DMS53 treated with DMSO at 0.1 percent for 48 hours (cell line): ENCODE measurements at regions not wholly inside any gene's neighbourhood (a gene's known extent, or its start where the extent isn't known, plus 50 kb on each side); places are given as distances from the start of the nearest gene placed in this dataset.
A peak's percentile ranks its signal among the peaks of the same experiment; 100 is the strongest.
"Not testable (repeated sequence)": the region's sequence is repeated elsewhere in the genome, so short reads cannot be mapped to it uniquely, and the experiment has no call there.

Experiments
- DNase-seq: peaks from one replicate; lab custom pipeline; 2025; ENCODE audit not compliant: unreplicated experiment; lab: John Stamatoyannopoulos, UW

DNA sequence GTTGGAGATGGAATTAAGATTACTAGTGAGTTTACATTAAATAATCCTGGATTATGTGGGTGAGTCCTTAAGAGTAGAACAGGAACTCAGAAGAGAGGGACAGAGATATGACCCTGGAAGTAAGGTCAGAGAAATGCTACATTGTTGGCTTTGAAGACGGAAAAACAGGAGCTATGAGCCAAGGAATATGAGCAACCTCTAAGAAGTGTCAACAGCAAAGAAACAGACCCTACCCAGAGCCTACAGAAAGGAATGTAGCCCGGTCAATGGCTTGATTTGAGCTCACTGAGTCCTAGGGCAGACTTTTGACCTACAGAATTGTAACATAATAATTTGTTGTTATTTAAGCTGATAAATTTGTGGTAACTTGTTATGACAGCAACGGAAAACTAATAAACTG, 304.9 kb downstream of the IPMK start:
- no peak for DNase-seq

DNA sequence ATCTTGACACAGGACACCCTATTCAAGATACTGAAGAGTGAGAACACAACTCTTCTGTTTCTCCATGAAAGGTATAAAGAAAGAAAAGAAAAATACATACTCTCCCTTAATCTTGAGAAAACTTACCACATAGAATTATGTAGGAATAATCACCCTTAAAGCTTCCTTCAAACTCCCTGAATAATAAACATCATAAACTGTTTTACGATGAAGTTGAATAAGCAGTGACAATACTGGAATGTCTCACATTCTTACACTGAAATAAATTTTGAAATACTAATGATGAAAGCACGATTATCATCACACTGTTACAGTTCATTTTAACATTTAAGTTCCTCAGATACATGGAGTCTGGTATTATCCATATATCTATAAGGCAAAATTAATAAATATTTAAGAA, 306.2 kb downstream of the IPMK start:
- DNase-seq = no peak

DNA sequence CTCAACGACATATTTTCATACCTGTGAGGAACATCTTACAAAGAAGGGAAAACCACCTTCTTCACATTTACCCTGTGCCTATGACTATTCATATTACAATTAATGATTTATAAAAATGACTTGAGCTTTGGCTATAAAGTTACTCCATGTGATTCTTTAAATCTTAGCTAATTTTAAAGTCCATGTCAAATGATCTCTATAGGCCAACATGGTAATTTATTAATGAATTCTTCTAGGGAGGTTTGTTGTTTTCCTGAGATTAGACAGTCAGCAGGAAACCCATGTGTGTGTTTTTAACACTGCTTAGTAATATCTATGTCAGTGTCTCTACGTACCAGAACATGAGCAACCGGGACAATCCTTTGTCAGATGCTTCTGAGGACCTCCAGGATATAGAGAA, 307.3 kb downstream of the IPMK start:
- no peak for DNase-seq

DNA sequence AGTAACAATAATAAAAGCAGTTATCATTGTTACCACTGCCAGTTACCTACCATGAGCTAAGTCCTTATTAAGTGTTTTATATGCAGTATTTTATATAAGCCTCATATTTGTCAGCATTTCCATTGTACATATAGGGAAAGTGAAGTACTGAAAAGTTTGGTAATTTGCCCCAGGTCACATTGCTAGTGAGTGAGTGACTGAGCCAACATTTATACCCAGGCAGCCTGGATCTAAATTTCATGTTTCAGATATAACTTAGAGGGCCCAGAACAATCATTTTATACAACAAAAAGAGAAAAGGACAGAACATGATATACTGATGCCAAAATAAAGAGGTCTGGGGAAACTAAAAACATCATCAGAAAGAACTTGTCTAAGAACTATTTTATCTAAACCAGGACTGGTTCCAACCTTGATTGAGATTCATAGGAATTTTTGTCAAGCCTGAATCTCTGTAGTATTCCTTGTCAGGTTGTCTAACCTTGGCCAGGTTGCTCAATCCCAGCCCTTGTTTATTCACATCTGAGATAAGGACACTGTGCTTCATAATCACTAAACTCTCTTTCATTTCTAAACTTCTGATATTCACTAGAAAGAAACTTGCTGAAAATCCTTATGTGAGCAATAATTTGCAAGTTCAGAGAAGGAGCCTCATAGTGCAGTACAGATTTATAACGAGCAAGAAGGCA, 308.2 kb downstream of the IPMK start:
- DNase-seq = no peak

DNA sequence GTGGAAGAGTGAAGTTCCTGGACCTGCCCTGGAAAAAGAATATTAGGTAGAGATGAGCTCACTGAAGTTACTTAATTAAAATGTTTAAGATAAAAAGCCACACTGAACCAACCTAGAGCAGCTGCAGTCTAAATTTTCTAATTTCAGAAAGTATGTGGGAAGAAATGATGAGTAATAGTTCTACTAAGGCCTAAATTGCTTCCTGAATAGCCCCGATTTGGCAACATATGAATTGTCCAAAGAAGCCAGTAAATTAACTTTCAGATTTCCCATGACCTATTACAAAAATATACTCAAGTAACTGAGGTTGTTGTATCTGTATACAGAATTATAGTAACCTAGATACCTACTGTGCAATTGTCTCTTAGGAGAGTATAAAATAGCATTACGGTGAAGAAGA, 312.6 kb downstream of the IPMK start:
- DNase-seq = no peak

DNA sequence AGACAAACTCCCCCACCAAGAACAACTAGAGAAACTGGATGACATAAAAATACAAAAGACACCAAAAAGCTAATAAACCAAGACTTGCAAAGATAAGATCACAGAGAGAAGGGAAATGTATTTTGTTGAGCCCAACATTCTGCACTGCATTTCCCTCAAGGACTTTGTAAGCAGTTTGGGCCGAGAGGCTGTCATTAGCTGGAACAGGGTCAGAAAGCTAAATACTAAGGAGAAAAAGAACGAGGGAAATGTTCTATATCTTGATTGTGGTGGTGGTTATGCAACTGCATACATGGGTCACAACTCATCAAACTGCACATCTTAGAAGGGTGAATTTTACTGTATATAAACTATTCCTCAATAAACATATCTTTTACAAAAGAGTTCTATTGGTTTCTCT, 315.0 kb downstream of the IPMK start:
- no peak for DNase-seq

DNA sequence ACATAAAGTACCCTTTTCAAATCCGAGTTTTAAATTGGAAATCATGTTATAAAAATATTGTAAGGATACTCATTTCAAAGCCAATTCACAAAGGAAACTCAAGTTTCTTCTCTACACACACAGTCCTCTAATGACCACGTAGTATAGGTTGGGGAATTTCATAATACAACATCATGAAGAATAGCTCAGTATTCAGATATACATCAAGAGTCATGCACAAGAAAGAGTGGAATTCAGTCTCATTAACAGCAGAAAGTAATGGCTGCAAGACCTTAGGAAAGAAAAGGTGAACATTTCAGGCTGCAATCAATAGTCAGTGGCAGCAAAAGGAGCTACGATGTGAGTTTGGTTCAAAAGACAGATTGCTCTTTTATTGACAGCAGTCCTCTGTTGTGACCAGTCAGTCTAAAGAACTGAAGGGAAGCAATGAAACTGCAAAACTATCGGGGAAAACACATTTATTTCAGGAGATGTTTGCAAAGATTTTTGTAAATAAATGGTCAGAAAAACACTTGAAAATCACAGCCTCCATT, 317.2 kb downstream of the IPMK start:
- DNase-seq = no peak

DNA sequence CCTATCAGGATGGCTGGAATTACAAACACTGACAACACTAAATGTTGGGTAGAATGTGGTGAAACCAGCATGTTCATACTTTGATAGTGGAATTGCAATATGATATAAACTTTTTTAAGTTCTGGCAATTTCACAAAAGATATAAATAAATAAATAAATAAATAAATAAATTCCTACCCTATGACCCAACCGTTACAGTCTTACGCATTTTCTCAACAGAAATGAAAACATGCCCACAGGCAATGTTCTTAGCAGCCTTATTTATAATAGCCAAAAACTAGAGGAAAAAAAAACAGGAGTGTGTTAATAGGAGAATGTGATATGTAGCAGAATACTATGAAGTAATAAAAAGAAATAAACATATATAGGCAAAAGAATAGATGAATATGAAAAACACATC, 318.9 kb downstream of the IPMK start:
- DNase-seq = no peak

DNA sequence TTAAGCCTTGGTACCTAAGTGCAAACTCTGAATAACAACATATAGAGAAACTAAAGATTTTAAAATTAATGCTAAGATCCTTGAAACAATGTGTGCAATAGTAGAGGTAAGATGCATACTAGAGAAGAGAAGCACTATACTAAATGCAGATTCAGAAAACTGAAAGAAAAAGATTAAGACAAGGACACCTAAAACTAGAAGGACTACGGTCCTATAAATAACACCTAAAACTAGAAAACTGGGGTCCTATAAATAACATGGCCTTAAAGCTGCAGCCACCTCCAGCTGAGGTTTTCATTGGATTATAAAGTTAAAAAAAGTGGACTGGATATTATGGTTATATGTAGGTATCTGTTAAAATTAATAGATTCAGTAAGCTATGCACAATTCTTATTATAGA, 320.9 kb downstream of the IPMK start:
- DNase-seq = no peak

DNA sequence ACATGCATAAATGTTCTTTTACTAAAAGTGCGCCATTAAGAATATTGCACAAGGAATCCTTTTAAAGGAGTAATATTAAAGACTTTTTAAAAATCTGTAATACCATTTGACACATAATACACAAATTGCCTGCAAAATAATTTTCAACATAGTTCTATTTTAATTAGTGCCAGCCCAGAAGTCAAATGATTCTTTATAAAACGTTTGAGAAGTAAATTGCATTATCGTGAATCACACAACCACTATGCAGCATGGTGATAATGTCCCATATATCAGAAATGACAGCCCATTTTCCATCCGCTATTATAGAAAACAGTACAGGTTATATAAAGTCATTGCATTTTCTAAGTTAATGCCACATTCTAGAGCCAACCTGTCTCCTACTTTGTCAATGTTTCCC, 324.0 kb downstream of the IPMK start:
- DNase-seq = no peak

DNA sequence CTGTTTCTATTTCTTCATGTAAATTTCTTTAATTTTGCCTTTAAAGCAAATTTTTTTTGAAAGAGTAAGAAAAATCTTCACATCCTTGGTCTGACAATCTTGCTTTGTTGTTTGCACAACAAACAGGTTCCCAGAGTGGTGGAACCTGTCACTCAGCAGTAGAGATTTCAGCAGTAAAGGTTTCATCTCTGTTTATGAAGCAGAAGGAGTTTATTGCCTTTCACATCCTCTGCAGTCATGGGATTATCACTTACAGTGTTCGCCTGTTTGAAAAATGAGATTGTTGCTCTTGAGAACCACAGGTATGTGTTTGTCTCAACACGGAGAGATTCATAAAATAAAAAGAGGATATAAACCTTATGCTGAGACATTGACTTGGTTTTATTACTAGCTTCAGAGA, 342.6 kb downstream of the IPMK start:
- peak; percentile 54 for DNase-seq

DNA sequence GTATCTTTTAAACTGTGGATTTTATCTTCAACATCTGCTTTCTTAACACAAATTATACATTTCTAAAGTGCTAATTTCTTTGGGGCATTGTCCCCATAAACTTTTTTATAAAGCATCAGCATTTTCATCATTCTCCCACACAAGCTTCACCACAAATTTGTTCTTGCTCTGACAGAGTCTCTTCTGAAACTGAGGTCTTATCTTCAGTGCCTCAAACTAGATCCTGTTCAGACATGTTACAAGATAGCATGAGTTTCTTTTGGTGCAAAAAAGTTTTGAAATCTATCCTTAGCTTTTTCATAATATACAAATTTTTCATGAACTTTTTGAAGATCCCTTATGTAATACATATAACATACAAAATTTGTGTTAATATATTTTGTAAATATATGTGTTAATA, 346.6 kb downstream of the IPMK start:
- no peak for DNase-seq

DNA sequence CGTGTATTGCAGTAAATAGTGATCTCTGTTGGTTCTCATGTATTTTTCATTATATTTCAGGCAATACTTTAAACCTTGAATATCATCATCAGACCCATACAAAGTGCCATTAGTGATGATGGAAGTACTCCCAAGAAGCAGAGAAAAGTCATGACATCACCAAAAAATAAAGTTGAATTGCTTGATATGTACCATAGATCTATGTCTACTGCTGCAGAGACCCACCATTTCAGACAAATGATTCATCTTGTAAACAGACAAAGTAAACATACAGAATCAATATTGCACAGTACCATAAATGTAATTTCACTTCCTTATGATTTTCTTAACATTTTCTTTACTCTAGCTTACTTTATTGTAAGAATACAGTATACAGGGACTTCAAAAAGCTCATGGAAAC, 347.8 kb downstream of the IPMK start:
- peak; percentile 63 for DNase-seq

DNA sequence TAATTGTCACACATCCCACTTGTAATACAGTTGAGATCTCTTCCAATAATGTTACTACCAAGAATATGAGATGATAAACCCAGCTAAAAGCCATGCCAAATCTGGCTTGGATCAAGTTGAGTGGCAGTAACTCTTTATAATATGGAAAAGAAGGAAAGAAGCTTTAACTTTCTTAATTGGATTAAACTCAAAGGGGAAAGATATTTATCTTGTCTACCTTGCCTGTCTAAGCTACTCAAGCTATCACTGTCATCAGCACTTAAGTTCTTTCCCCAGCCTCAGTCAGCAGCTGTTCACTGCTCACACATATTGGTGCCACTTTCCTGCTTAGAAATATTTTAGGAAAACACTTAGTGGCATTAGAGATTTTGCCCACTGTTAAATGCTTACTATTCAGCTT, 350.7 kb downstream of the IPMK start:
- DNase-seq = no peak

DNA sequence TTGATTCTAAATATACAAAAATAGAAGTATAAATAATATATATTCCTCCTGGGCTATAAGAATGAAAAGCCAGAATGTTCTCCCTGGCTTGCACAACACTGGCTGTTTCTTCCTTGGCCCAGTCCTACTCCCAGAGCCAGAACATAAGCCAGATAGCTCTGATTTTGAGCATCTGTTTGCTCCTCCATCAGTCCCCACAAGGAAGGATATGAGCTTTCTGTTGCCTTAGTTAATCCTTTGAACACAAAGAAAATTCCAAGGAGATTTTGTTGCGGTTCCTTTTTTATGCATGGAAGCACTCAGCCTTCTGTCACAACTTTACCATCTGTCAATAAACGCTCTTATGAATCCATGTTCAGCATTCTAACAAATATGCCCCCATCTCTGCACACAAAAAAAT, 361.8 kb downstream of the IPMK start:
- no peak for DNase-seq

DNA sequence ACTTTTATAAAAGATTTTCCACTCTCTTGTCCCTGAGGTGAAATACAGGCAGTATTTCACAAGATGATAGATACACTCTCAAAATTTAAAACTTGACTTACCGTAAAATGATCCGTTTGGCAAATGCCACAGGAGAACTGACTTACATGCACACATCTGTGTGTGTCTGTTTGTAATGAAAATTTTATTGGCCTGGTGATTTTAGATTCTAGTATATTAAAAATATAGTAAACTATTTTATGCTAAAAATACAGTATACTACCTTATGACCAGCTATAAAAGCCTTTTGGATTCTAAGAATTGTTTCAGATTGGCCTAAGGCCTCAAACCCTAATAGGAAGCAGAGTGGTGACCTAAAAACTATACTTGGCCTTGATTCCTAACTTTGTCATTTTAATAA, 362.7 kb downstream of the IPMK start:
- DNase-seq = no peak

DNA sequence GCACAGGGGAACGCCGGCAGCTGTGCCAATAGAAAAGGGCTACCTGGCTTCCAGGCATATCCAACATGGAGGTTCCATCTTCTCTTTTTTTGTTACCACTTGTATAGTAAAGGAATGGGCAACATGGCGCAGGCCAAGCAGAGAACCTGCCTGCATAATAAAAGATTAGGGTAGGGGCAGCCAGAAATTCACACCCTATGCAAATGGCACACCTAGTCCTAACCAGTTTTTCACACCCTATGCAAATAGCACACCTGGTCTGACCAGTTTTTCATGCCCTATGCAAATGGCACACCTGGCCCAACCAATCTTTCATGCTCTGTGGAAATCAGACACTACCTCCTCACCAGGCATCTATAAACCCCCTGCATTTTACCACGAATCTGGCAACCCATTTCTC, 369.5 kb downstream of the IPMK start:
- DNase-seq = peak; percentile 68

DNA sequence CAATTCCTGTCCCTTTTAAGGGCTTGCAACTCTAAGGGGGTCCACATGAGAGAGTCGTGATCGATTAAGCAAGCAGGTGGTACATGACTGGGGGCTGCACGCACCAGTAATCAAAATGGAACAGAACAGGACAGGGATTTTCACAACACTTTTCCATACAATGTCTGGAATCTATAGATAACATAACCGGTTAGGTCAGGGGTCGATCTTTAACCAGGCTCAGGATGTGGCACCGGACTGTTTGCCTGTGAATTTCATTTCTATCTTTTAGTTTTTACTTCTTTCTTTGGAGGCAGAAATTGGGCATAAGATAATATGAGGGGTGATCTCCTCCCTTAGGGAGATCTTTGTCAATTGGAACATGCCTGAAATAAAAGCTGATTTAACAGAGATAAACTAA, 370.1 kb downstream of the IPMK start:
- DNase-seq = no peak

DNA sequence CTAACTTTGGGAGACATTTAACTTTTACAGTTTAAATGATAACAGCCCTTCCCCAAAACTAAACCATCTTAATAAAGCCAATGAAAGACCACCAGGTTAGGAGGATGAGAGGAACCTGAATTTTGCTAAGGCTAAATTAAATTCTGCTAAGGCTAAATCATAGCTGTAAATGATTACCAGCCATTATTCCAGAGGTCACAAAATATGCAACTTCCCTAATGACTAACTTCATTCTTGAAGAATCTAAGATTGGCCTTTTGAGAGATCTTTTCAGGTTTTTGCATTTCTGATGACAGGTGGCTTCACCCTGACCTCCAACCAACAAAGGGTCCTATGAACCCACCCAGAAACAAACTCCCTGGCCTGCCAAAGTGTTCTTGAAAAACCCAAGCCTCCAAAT, 373.3 kb downstream of the IPMK start:
- no peak for DNase-seq

DNA sequence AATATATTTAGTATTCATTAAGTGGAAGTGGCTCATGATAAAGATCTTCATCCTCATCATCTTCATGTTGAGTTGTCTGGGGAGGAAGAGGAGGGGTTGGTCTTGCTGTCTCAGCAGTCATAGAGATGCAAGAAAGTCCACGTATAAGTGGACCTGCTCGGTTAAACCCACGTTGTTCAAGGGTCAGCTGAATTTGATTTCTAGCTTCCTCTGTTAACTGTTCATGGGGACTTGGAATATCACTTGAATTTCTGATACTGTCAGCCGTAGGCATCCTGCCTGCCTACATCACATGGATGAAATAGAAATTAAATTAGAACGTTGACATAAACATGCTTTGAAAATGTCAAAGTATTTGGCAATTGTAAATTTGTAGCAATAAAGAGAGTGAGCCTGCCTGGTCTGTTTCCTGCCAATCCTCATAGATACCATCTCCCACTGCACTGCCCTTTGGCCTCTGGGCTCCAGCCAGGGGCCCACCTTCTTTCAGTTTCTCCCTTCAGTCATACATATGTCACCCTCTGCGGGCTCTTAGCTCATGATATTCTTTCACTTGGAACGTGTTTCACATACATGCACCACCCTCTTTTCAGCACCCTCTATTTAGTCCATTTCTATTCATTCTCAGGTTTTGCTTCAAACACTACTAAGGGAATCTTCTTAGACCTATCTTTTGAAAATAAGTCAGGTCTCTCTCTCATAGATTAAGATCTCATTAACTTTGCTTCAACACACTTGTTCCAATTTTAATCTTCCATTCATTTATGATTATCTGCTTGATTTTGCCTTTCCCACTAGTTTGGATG, 376.3 kb downstream of the IPMK start:
- no peak for DNase-seq

DNA sequence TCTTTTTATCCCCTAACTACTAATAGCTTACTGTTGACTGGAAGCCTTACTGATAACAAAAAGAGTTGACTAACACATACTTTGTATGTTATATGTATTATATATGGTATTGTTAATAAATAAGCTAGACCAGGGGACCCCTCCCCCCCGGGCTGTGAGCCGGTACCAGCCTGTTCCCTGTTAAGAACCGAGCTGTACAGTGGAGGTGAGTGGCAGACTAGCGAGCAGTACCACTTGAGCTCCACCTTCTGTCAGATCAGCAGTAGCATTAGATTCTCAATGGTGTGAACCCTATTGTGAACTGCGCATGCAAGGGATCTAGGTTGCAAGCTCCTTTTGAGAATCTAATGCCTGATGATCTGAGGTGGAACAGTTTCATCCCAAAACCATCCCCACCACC, 377.0 kb downstream of the IPMK start:
- DNase-seq = no peak

DNA sequence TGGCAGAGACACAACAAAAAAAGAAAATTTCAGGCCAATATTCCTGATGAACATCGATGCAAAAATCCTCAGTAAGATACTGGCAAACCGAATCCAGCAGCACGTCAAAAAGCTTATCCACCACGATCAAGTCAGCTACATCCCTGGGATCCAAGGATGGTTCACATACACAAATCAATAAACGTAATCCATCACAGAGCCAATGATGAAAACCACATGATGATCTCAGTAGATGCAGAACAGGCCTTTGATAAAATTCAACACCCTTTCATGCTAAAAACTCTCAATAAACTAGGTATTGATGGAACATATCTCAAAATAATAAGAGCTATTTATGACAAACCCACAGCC, 382.1 kb downstream of the IPMK start:
- DNase-seq = not testable (repeated sequence)
